ENCODE measurements at regions not wholly inside any gene's neighbourhood (a gene's known extent, or its start where the extent isn't known, plus 50 kb on each side); places are given as distances from the start of the nearest gene placed in this dataset.

GRCh38 chr7:63047546-63047945, 951.1 kb upstream of the ZNF722 start:
- TF ChIP-seq, protein P1, sequence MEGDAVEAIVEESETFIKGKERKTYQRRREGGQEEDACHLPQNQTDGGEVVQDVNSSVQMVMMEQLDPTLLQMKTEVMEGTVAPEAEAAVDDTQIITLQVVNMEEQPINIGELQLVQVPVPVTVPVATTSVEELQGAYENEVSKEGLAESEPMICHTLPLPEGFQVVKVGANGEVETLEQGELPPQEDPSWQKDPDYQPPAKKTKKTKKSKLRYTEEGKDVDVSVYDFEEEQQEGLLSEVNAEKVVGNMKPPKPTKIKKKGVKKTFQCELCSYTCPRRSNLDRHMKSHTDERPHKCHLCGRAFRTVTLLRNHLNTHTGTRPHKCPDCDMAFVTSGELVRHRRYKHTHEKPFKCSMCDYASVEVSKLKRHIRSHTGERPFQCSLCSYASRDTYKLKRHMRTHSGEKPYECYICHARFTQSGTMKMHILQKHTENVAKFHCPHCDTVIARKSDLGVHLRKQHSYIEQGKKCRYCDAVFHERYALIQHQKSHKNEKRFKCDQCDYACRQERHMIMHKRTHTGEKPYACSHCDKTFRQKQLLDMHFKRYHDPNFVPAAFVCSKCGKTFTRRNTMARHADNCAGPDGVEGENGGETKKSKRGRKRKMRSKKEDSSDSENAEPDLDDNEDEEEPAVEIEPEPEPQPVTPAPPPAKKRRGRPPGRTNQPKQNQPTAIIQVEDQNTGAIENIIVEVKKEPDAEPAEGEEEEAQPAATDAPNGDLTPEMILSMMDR (IDR thresholded peaks at IDR 0.05; ENCODE audit: low read depth, low read length), result no peak
- no peak for TF ChIP-seq POLR2A (IDR thresholded peaks at IDR 0.05; ENCODE audit: extremely low read depth, insufficient read length)
- TF ChIP-seq, protein P2, sequence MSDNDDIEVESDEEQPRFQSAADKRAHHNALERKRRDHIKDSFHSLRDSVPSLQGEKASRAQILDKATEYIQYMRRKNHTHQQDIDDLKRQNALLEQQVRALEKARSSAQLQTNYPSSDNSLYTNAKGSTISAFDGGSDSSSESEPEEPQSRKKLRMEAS (IDR thresholded peaks at IDR 0.05; ENCODE audit: low read depth, low read length), result no peak
